Hepatocyte (in vitro differentiated cells): ENCODE measurements at regions not wholly inside any gene's neighbourhood (a gene's known extent, or its start where the extent isn't known, plus 50 kb on each side); places are given as distances from the start of the nearest gene placed in this dataset.

Experiments
- EZH2 ChIP-seq: fragments of 200-600 bp; sonication (generic); IDR thresholded peaks from 2 replicates; pipeline ENCODE4 v1.6.1; 2016; ENCODE audit warnings: antibody characterized with exemption, mild to moderate bottlenecking, borderline replicate concordance
- TF ChIP-seq, protein P1 (sequence below): fragments of 200-600 bp; sonication (generic); IDR thresholded peaks from 2 replicates; pipeline ENCODE4 v1.5.1; 2016; ENCODE audit warnings: antibody characterized with exemption, mild to moderate bottlenecking; ENCODE audit not compliant: poor library complexity

DNA sequence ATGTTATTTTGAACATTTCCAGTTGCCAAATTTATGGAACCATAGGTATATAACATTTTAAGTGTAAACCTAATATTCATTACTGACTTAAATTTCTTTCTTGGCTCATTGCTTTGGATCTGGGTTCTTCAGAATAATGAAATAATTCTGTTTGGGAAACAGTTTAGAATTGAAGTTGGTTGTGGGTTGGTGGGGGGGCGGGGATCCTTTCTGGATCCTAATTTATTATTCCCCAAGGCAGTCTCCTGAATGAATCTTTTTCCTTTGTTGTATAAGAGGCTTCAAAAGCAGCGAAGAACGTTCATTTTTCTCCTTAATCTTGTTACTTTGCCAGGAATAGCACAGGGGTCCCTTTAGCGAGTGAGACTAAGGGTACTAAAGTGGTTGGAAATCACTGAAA lies 325.5 kb downstream of the FOXG1 start:
- TF ChIP-seq, protein P1, sequence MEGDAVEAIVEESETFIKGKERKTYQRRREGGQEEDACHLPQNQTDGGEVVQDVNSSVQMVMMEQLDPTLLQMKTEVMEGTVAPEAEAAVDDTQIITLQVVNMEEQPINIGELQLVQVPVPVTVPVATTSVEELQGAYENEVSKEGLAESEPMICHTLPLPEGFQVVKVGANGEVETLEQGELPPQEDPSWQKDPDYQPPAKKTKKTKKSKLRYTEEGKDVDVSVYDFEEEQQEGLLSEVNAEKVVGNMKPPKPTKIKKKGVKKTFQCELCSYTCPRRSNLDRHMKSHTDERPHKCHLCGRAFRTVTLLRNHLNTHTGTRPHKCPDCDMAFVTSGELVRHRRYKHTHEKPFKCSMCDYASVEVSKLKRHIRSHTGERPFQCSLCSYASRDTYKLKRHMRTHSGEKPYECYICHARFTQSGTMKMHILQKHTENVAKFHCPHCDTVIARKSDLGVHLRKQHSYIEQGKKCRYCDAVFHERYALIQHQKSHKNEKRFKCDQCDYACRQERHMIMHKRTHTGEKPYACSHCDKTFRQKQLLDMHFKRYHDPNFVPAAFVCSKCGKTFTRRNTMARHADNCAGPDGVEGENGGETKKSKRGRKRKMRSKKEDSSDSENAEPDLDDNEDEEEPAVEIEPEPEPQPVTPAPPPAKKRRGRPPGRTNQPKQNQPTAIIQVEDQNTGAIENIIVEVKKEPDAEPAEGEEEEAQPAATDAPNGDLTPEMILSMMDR = no peak
- TF ChIP-seq EZH2 = no peak
